ENCODE measurements at regions not wholly inside any gene's neighbourhood (a gene's known extent, or its start where the extent isn't known, plus 50 kb on each side); places are given as distances from the start of the nearest gene placed in this dataset.

- DNase-seq (ENCODE audit: low read depth): no peak
Measured at GRCh38 chr14:71497645-71498086, 434.6 kb upstream of the RGS6 start.

GRCh38 chr14:71498212-71498611, 434.0 kb upstream of the RGS6 start:
- H3K4me3 ChIP-seq (ENCODE audit: low read depth, low read length): no peak overlapping the region
- DNase-seq (ENCODE audit: low read depth): no peak

More at GRCh38 chr14:71497645-71498086, 434.6 kb upstream of the RGS6 start:
- TF ChIP-seq MAX (IDR thresholded peaks at IDR 0.05; ENCODE audit: low read depth, low read length): no peak
- TF ChIP-seq MYC (IDR thresholded peaks at IDR 0.05; ENCODE audit: low read depth, low read length): no peak
- no peak for TF ChIP-seq POLR2A (IDR thresholded peaks at IDR 0.05; ENCODE audit: extremely low read depth, insufficient read length)
- TF ChIP-seq CTCF (IDR thresholded peaks at IDR 0.05; ENCODE audit: low read depth, low read length): no peak
- H3K4me3 ChIP-seq (ENCODE audit: low read depth, low read length): no peak overlapping the region

GRCh38 chr14:71499018-71499417, 433.2 kb upstream of the RGS6 start:
- DNase-seq (ENCODE audit: low read depth): no peak
- H3K4me3 ChIP-seq (ENCODE audit: low read depth, low read length): no peak overlapping the region
- TF ChIP-seq POLR2A (IDR thresholded peaks at IDR 0.05; ENCODE audit: extremely low read depth, insufficient read length): no peak
- TF ChIP-seq MYC (IDR thresholded peaks at IDR 0.05; ENCODE audit: low read depth, low read length): no peak

More at GRCh38 chr14:71498212-71498611, 434.0 kb upstream of the RGS6 start:
- TF ChIP-seq POLR2A (IDR thresholded peaks at IDR 0.05; ENCODE audit: extremely low read depth, insufficient read length) (no peak), MAX (IDR thresholded peaks at IDR 0.05; ENCODE audit: low read depth, low read length) (no peak), MYC (IDR thresholded peaks at IDR 0.05; ENCODE audit: low read depth, low read length) (no peak), CTCF (IDR thresholded peaks at IDR 0.05; ENCODE audit: low read depth, low read length) (no peak)

- no peak overlapping the region for H3K4me3 ChIP-seq (ENCODE audit: low read depth, low read length)
- TF ChIP-seq MYC (IDR thresholded peaks at IDR 0.05; ENCODE audit: low read depth, low read length) (no peak), CTCF (IDR thresholded peaks at IDR 0.05; ENCODE audit: low read depth, low read length) (no peak), POLR2A (IDR thresholded peaks at IDR 0.05; ENCODE audit: extremely low read depth, insufficient read length) (no peak), MAX (IDR thresholded peaks at IDR 0.05; ENCODE audit: low read depth, low read length) (no peak)
- no peak for DNase-seq (ENCODE audit: low read depth)
Measured at GRCh38 chr14:71507681-71508080, 424.5 kb upstream of the RGS6 start.

- no peak overlapping the region for H3K4me3 ChIP-seq (ENCODE audit: low read depth, low read length)
Measured at GRCh38 chr14:71508901-71509300, 423.3 kb upstream of the RGS6 start.

GRCh38 chr14:71511152-71511551, 421.1 kb upstream of the RGS6 start:
- DNase-seq (ENCODE audit: low read depth): no peak
- no peak for TF ChIP-seq MYC (IDR thresholded peaks at IDR 0.05; ENCODE audit: low read depth, low read length)
- no peak for TF ChIP-seq POLR2A (IDR thresholded peaks at IDR 0.05; ENCODE audit: extremely low read depth, insufficient read length)
- no peak for TF ChIP-seq MAX (IDR thresholded peaks at IDR 0.05; ENCODE audit: low read depth, low read length)
- no peak for TF ChIP-seq CTCF (IDR thresholded peaks at IDR 0.05; ENCODE audit: low read depth, low read length)

More at GRCh38 chr14:71508901-71509300, 423.3 kb upstream of the RGS6 start:
- DNase-seq (ENCODE audit: low read depth): no peak
- no peak for TF ChIP-seq POLR2A (IDR thresholded peaks at IDR 0.05; ENCODE audit: extremely low read depth, insufficient read length)
- no peak for TF ChIP-seq CTCF (IDR thresholded peaks at IDR 0.05; ENCODE audit: low read depth, low read length)
- no peak for TF ChIP-seq MYC (IDR thresholded peaks at IDR 0.05; ENCODE audit: low read depth, low read length)

More at GRCh38 chr14:71511152-71511551, 421.1 kb upstream of the RGS6 start:
- no peak overlapping the region for H3K4me3 ChIP-seq (ENCODE audit: low read depth, low read length)

Data from NB4 (cell line).